ENCODE measurements at regions not wholly inside any gene's neighbourhood (a gene's known extent, or its start where the extent isn't known, plus 50 kb on each side); places are given as distances from the start of the nearest gene placed in this dataset.

DNA sequence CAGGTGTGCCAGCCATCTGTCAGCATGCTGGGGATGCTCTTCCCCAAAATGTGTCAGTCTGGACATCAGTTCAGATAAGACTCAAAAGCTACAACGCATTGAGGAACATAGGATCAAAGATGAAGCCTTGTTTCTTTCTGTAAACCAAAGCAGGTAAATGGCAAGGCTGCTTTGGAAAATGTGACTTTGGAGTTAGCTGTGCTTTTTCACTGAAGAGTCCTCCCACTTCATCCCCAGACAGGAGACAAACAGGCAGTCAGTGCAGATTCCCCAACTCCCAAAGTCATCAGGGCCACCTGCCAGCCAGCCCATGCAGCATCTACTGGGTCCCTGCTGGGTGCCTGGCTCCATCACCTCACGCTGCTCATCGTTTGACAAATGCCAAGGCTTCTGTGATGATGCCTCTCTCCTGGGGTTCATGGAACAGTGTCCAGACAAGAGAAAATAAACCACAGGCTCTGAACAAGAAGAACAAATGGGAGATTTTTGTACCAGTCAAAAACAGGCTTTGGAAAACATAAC, 205.0 kb upstream of the BTBD3 start:
- H3K36me3 ChIP-seq (ENCODE audit: insufficient read depth, low read length): no peaks in the 10 kb centered on the region
- no peaks in the 10 kb centered on the region for H3K4me1 ChIP-seq (ENCODE audit: insufficient read depth, low read length, poor library complexity, severe bottlenecking)
- ChIA-PET POLR2A (no interaction called here), CTCF (ENCODE audit: unreplicated experiment) (no interaction called here)
- BruUV-seq (replicated peaks): no TSS peak
- no peak overlapping the region for H2AFZ ChIP-seq (ENCODE audit: low read length)
- no peak overlapping the region for H3K4me3 ChIP-seq (ENCODE audit: low read depth, low read length, poor library complexity, severe bottlenecking)
- no peak for TF ChIP-seq EZH2phosphoT487 (IDR thresholded peaks at IDR 0.05; ENCODE audit: borderline replicate concordance, low read depth, low read length)
- TF ChIP-seq, protein P1, sequence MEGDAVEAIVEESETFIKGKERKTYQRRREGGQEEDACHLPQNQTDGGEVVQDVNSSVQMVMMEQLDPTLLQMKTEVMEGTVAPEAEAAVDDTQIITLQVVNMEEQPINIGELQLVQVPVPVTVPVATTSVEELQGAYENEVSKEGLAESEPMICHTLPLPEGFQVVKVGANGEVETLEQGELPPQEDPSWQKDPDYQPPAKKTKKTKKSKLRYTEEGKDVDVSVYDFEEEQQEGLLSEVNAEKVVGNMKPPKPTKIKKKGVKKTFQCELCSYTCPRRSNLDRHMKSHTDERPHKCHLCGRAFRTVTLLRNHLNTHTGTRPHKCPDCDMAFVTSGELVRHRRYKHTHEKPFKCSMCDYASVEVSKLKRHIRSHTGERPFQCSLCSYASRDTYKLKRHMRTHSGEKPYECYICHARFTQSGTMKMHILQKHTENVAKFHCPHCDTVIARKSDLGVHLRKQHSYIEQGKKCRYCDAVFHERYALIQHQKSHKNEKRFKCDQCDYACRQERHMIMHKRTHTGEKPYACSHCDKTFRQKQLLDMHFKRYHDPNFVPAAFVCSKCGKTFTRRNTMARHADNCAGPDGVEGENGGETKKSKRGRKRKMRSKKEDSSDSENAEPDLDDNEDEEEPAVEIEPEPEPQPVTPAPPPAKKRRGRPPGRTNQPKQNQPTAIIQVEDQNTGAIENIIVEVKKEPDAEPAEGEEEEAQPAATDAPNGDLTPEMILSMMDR (conservative IDR thresholded peaks at IDR 0.05; ENCODE audit: low read length): no peak
- no peaks in the 10 kb centered on the region for H3K79me2 ChIP-seq (ENCODE audit: insufficient read depth, low read depth, low read length)
- intact Hi-C loops (cut with micrococcal nuclease; ENCODE audit: unreplicated experiment): no loop called here
- no peak for DNase-seq (ENCODE audit: low spot score)
- H3K9me3 ChIP-seq (ENCODE audit: low read length): no peaks in the 10 kb centered on the region
- H3K27ac ChIP-seq (ENCODE audit: low read depth, low read length, poor library complexity, severe bottlenecking): no peak overlapping the region
- no peaks in the 10 kb centered on the region for H3K9me2 ChIP-seq (ENCODE audit: insufficient read depth, low read length)
- H4K20me1 ChIP-seq (ENCODE audit: insufficient read depth, low read length): no peaks in the 10 kb centered on the region
- H3K4me2 ChIP-seq (ENCODE audit: low read length): no peak overlapping the region

- Histone ChIP-seq H4K20me1 (ENCODE audit: insufficient read depth, low read length) (no peaks in the 10 kb centered on the region), H3K36me3 (ENCODE audit: insufficient read depth, low read length) (no peaks in the 10 kb centered on the region), H3K79me2 (ENCODE audit: insufficient read depth, low read depth, low read length) (no peaks in the 10 kb centered on the region), H3K4me1 (ENCODE audit: insufficient read depth, low read length, poor library complexity, severe bottlenecking) (no peaks in the 10 kb centered on the region), H3K4me3 (ENCODE audit: low read depth, low read length, poor library complexity, severe bottlenecking) (no peak overlapping the region), H3K9me2 (ENCODE audit: insufficient read depth, low read length) (no peaks in the 10 kb centered on the region), H3K9me3 (ENCODE audit: low read length) (no peaks in the 10 kb centered on the region), H3K4me2 (ENCODE audit: low read length) (no peak overlapping the region), H2AFZ (ENCODE audit: low read length) (no peak overlapping the region), H3K27ac (ENCODE audit: low read depth, low read length, poor library complexity, severe bottlenecking) (no peak overlapping the region)
- CTCF ChIA-PET (ENCODE audit: unreplicated experiment): no interaction called here
- TF ChIP-seq, protein P1 (conservative IDR thresholded peaks at IDR 0.05; ENCODE audit: low read length): no peak
- no peak for TF ChIP-seq EZH2phosphoT487 (IDR thresholded peaks at IDR 0.05; ENCODE audit: borderline replicate concordance, low read depth, low read length)
- no peak for DNase-seq (ENCODE audit: low spot score)
- intact Hi-C loops (cut with micrococcal nuclease; ENCODE audit: unreplicated experiment): no loop called here
- no TSS peak for BruUV-seq (replicated peaks)
- POLR2A ChIA-PET: interaction anchor here (0.6 to 0.7 kb wide), 2 partner anchors 19 to 632 kb away, joined by 3 read pairs; no protein-coding TSS in a partner anchor
Measured at GRCh38 chr20:11714886-11715285, 202.8 kb upstream of the BTBD3 start.

GRCh38 chr20:11716239-11716944, 201.3 kb upstream of the BTBD3 start:
- Histone ChIP-seq H3K4me3 (ENCODE audit: low read depth, low read length, poor library complexity, severe bottlenecking) (no peak overlapping the region), H3K9me2 (ENCODE audit: insufficient read depth, low read length) (no peaks in the 10 kb centered on the region), H3K36me3 (ENCODE audit: insufficient read depth, low read length) (no peaks in the 10 kb centered on the region), H2AFZ (ENCODE audit: low read length) (no peak overlapping the region), H3K9me3 (ENCODE audit: low read length) (no peaks in the 10 kb centered on the region), H3K79me2 (ENCODE audit: insufficient read depth, low read depth, low read length) (no peaks in the 10 kb centered on the region), H4K20me1 (ENCODE audit: insufficient read depth, low read length) (no peaks in the 10 kb centered on the region), H3K4me1 (ENCODE audit: insufficient read depth, low read length, poor library complexity, severe bottlenecking) (no peaks in the 10 kb centered on the region), H3K4me2 (ENCODE audit: low read length) (no peak overlapping the region), H3K27ac (ENCODE audit: low read depth, low read length, poor library complexity, severe bottlenecking) (no peak overlapping the region)
- intact Hi-C loops (cut with micrococcal nuclease; ENCODE audit: unreplicated experiment): no loop called here
- no TSS peak for BruUV-seq (replicated peaks)
- TF ChIP-seq, protein P1 (conservative IDR thresholded peaks at IDR 0.05; ENCODE audit: low read length): 0 out of 2 replicates have a peak, but pooled peaks have one; percentile 37
- TF ChIP-seq EZH2phosphoT487 (IDR thresholded peaks at IDR 0.05; ENCODE audit: borderline replicate concordance, low read depth, low read length): no peak
- DNase-seq (ENCODE audit: low spot score): peak; percentile 2
- CTCF ChIA-PET (ENCODE audit: unreplicated experiment): no interaction called here
- POLR2A ChIA-PET: no interaction called here
